SK-N-SH (cell line): ENCODE measurements at regions not wholly inside any gene's neighbourhood (a gene's known extent, or its start where the extent isn't known, plus 50 kb on each side); places are given as distances from the start of the nearest gene placed in this dataset.

ENCODE experiments used
- CTCF ChIA-PET: fragments of 300-600, 350-600 bp; formaldehyde crosslinking; extraction: SDS; loops from one replicate; lab custom pipeline; 2021; lab: Yijun Ruan, JAX
- POLR2A ChIA-PET: fragments of 350-600 bp; sonication (Branson Sonifier 250); formaldehyde crosslinking; extraction: SDS; loops from one replicate; lab custom pipeline; 2020; ENCODE audit warnings: antibody characterized with exemption, inconsistent platforms; lab: Yijun Ruan, JAX
- DNase-seq: peaks from one replicate; pipeline ENCODE4 v3.0.0; 2012
- H2AFZ ChIP-seq: fragments of 200-600 bp; sonication (generic); 2 replicates; pipeline ENCODE4 v1.8.1; 2016; ENCODE audit warnings: antibody characterized with exemption, mild to moderate bottlenecking, low read depth
- H3F3A ChIP-seq: fragments of 200-600 bp; sonication (generic); replicated peaks from 2 replicates; pipeline ENCODE3; 2016; ENCODE audit warnings: antibody characterized with exemption, mild to moderate bottlenecking; ENCODE audit not compliant: insufficient read depth
- H3K27ac ChIP-seq, 2 experiments: fragments of 200-500 bp in 1 of 2; fragments of 200-600 bp in 1 of 2; sonication (Bioruptor generic) in 1 of 2; sonication (generic), shearing (Covaris generic) in 1 of 2; 2 replicates each; pipeline versions ENCODE4 v1.5.1 to v1.6.1; 2014 to 2016; ENCODE audit warnings: low read depth in 2 of 2, inconsistent platforms in 1 of 2, low read length in 1 of 2, mild to moderate bottlenecking in 1 of 2, mixed read lengths in 1 of 2
- H3K27me3 ChIP-seq: fragments of 200-600 bp; sonication (generic), shearing (Covaris generic); 2 replicates; pipeline ENCODE4 v1.6.1; 2016; ENCODE audit warnings: mixed run types; ENCODE audit not compliant: insufficient read depth
- H3K36me3 ChIP-seq, 2 experiments: fragments of 200-500 bp in 1 of 2; fragments of 200-600 bp in 1 of 2; sonication (Bioruptor generic) in 1 of 2; sonication (generic) in 1 of 2; replicated peaks in 1 of 2; 2 replicates each; pipeline versions ENCODE3 to v1.5.1; 2014 to 2016; ENCODE audit warnings: low read length in 1 of 2, mild to moderate bottlenecking in 1 of 2; ENCODE audit not compliant: insufficient read depth in 2 of 2, control insufficient read depth in 1 of 2
- H3K4me1 ChIP-seq, 2 experiments: fragments of 200-500 bp in 1 of 2; fragments of 200-600 bp in 1 of 2; sonication (Bioruptor generic) in 1 of 2; sonication (generic), shearing (Covaris generic) in 1 of 2; 2 replicates each; pipeline versions ENCODE4 v1.5.1 to v1.6.1; 2014 to 2016; ENCODE audit warnings: low read depth in 1 of 2, low read length in 1 of 2, mixed run types in 1 of 2; ENCODE audit not compliant: insufficient read depth in 2 of 2, control insufficient read depth in 1 of 2
- H3K4me2 ChIP-seq: fragments of 200-600 bp; sonication (generic), shearing (Covaris generic); 2 replicates; pipeline ENCODE4 v1.6.1; 2017; ENCODE audit warnings: mixed run types
- H3K4me3 ChIP-seq, 2 experiments: fragments of 200-500 bp in 1 of 2; fragments of 200-600 bp in 1 of 2; sonication (Bioruptor generic) in 1 of 2; sonication (generic), shearing (Covaris generic) in 1 of 2; 2 replicates each; pipeline versions ENCODE4 v1.5.1 to v1.8.1; 2014 to 2016; ENCODE audit warnings: low read depth in 2 of 2, inconsistent platforms in 1 of 2, low read length in 1 of 2, mild to moderate bottlenecking in 1 of 2, mixed read lengths in 1 of 2, moderate library complexity in 1 of 2
- H3K79me2 ChIP-seq: fragments of 200-600 bp; sonication (generic); 2 replicates; pipeline ENCODE4 v1.8.1; 2017; ENCODE audit warnings: mild to moderate bottlenecking; ENCODE audit not compliant: insufficient read depth
- H3K9ac ChIP-seq: fragments of 200-600 bp; sonication (generic); 2 replicates; pipeline ENCODE4 v1.6.1; 2017; ENCODE audit warnings: mixed run types
- H3K9me2 ChIP-seq: fragments of 200-600 bp; sonication (generic); 2 replicates; pipeline ENCODE4 v1.6.1; 2017; ENCODE audit warnings: mixed run types
- H3K9me3 ChIP-seq: fragments of 200-600 bp; sonication (generic); 2 replicates; pipeline ENCODE4 v1.6.1; 2017; ENCODE audit warnings: mixed run types, mild to moderate bottlenecking, moderate library complexity
- H4K20me1 ChIP-seq: fragments of 200-600 bp; sonication (generic); 2 replicates; pipeline ENCODE4 v1.6.1; 2017; ENCODE audit warnings: mild to moderate bottlenecking, mixed run types; ENCODE audit not compliant: insufficient read depth
- ELF1 ChIP-seq: IDR thresholded peaks from 2 replicates; pipeline ENCODE4 v1.4.0; 2012
- GABPA ChIP-seq: IDR thresholded peaks from 2 replicates; pipeline ENCODE4 v1.4.0; 2012; ENCODE audit warnings: low read depth, mild to moderate bottlenecking
- JUND ChIP-seq: IDR thresholded peaks from 2 replicates; pipeline ENCODE4 v1.4.0; 2012
- MAX ChIP-seq: IDR thresholded peaks from 2 replicates; pipeline ENCODE4 v1.4.0; 2012; ENCODE audit warnings: low read depth
- MEF2A ChIP-seq: IDR thresholded peaks from 2 replicates; pipeline ENCODE4 v1.4.0; 2012; ENCODE audit warnings: low read depth, borderline replicate concordance
- MXI1 ChIP-seq: IDR thresholded peaks from 2 replicates; pipeline ENCODE4 v1.6.1; 2012; ENCODE audit warnings: mild to moderate bottlenecking, low read depth, low read length, improper control_type of control experiment
- NFIC ChIP-seq: IDR thresholded peaks from 2 replicates; pipeline ENCODE4 v1.4.0; 2012; ENCODE audit warnings: borderline replicate concordance
- PBX3 ChIP-seq: IDR thresholded peaks from 2 replicates; pipeline ENCODE4; 2012
- POLR2AphosphoS5 ChIP-seq: IDR thresholded peaks from 2 replicates; pipeline ENCODE4 v1.6.1; 2012; ENCODE audit warnings: low read depth, low read length
- RCOR1 ChIP-seq: fragments of 150-350 bp; IDR thresholded peaks from 2 replicates; pipeline ENCODE4 v1.6.1; 2017; ENCODE audit warnings: antibody characterized with exemption, low read length
- REST ChIP-seq: IDR thresholded peaks from 2 replicates; pipeline ENCODE4 v1.6.1; 2012; ENCODE audit warnings: mild to moderate bottlenecking, low read depth, low read length, moderate library complexity
- RXRA ChIP-seq: IDR thresholded peaks from 2 replicates; pipeline ENCODE4 v1.4.0; 2012; ENCODE audit warnings: low read depth, mild to moderate bottlenecking, borderline replicate concordance
- SMC3 ChIP-seq: IDR thresholded peaks from 2 replicates; pipeline ENCODE4 v1.6.1; 2012; ENCODE audit warnings: low read depth, low read length, improper control_type of control experiment
- USF1 ChIP-seq: IDR thresholded peaks from 2 replicates; pipeline ENCODE4 v1.4.0; 2012; ENCODE audit warnings: low read depth, borderline replicate concordance
- USF2 ChIP-seq: fragments of 150-350 bp; IDR thresholded peaks from 2 replicates; pipeline ENCODE4 v1.6.1; 2017; ENCODE audit warnings: antibody characterized with exemption, low read length, low read depth, borderline replicate concordance
- YY1 ChIP-seq: IDR thresholded peaks from 2 replicates; pipeline ENCODE4 v1.4.0; 2012; ENCODE audit warnings: low read depth, mild to moderate bottlenecking
- ZBTB33 ChIP-seq: IDR thresholded peaks from 2 replicates; pipeline ENCODE4 v1.4.0; 2012; ENCODE audit warnings: low read depth, borderline replicate concordance
- WGBS: methylation state at CpG from one replicate; pipeline ENCODE4 v1.1.6; 2017; ENCODE audit warnings: low lambda C conversion rate; 5-methylcytosine and 5-hydroxymethylcytosine counted together

GRCh38 chr16:7185165-7185564, 147.5 kb upstream of the RBFOX1 start:
- Histone ChIP-seq H3K27ac (no peak overlapping the region), H3K9me2 (no peaks in the 10 kb centered on the region), H3K9ac (no peak overlapping the region), H3K27me3 (no peaks in the 10 kb centered on the region), H3K36me3 (no peaks in the 10 kb centered on the region), H3K79me2 (no peaks in the 10 kb centered on the region), H3K4me3 (no peak overlapping the region), H4K20me1 (no peaks in the 10 kb centered on the region), H3K4me2 (no peak overlapping the region), H3F3A (no peaks in the 10 kb centered on the region), H2AFZ (no peak overlapping the region), H3K9me3 (peaks cover 5% of the 10 kb centered on the region; the same call in 1 of the 2 replicates), H3K4me1 (no peaks in the 10 kb centered on the region)
- TF ChIP-seq POLR2AphosphoS5 (no peak), JUND (no peak), ZBTB33 (no peak), MEF2A (no peak), YY1 (no peak), SMC3 (no peak), USF2 (no peak), REST (no peak), RXRA (no peak), RCOR1 (no peak), GABPA (no peak), ELF1 (no peak), PBX3 (no peak), USF1 (no peak), NFIC (no peak), MAX (no peak), MXI1 (no peak)
- ChIA-PET POLR2A (no interaction called here), CTCF (no interaction called here)
- no peak for DNase-seq
- WGBS, result 3% methylated on average over 3 of the region's 3 CpGs
